ENCODE measurements at regions not wholly inside any gene's neighbourhood (a gene's known extent, or its start where the extent isn't known, plus 50 kb on each side); places are given as distances from the start of the nearest gene placed in this dataset.

DNA sequence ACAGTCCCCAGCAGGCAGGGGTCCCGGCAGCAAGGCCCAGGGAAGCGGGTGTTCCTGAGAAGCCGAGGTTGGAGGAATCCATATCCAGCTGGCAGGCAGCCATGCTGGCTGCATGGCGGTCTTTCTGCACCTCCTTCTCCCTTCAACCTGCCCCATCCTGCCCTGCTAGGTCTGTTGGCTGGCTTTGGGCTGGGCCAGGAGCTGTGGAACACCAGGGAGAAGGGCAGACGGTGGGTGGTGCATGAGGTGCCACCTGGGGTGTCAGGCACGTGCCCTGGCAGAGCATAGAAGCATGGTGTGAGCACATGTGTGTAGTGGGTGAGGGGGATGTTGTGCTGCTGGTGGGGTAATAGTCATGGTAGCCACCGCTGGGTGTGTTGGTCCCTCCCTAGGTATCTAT is 150.1 kb downstream of the PJA1 start:
- TF ChIP-seq CTCF (IDR thresholded peaks at IDR 0.05; ENCODE audit: insufficient read depth, missing control alignments): no peak
- no peak for DNase-seq (ENCODE audit: insufficient read length, low spot score)
- FAIRE-seq: no peak

- no peak for TF ChIP-seq CTCF (IDR thresholded peaks at IDR 0.05; ENCODE audit: insufficient read depth, missing control alignments)
- no peak for FAIRE-seq
- no peak for DNase-seq (ENCODE audit: insufficient read length, low spot score)
Measured at GRCh38 chrX:69014200-69014599, 151.1 kb downstream of the PJA1 start.

- no peak for FAIRE-seq
- TF ChIP-seq CTCF (IDR thresholded peaks at IDR 0.05; ENCODE audit: insufficient read depth, missing control alignments): no peak
- DNase-seq (ENCODE audit: insufficient read length, low spot score): no peak
Measured at GRCh38 chrX:69010339-69010738, 154.9 kb downstream of the PJA1 start.

GRCh38 chrX:69000877-69001276 is 164.4 kb downstream of the PJA1 start:
- FAIRE-seq (no peak), DNase-seq (ENCODE audit: insufficient read length, low spot score) (no peak)
- no peak for TF ChIP-seq CTCF (IDR thresholded peaks at IDR 0.05; ENCODE audit: insufficient read depth, missing control alignments)

- FAIRE-seq: no peak
- TF ChIP-seq CTCF (IDR thresholded peaks at IDR 0.05; ENCODE audit: insufficient read depth, missing control alignments): no peak
- no peak for DNase-seq (ENCODE audit: insufficient read length, low spot score)
Measured at GRCh38 chrX:68999931-69000330, 165.3 kb downstream of the PJA1 start.

DNA sequence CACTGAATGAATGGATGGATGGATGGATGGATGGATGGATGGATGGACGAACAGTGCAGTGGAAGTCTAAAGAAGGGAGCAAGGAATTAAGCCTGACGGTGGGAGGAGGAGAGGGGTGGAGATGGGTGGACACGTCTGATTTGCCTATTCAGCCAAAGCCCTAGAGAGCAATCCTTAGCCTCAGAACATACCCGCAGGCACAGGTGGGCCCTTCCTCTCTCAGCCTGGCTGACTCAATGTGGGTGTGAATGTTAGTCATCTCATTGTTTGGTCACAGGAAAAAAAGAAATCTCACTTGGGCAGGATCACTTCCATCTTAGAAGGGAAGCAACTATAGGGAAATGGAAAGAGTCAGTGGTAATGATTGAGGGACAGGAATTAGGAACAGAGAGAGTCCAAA is 165.9 kb downstream of the PJA1 start:
- FAIRE-seq (no peak), DNase-seq (ENCODE audit: insufficient read length, low spot score) (no peak)
- no peak for TF ChIP-seq CTCF (IDR thresholded peaks at IDR 0.05; ENCODE audit: insufficient read depth, missing control alignments)

- no peak for TF ChIP-seq CTCF (IDR thresholded peaks at IDR 0.05; ENCODE audit: insufficient read depth, missing control alignments)
- DNase-seq (ENCODE audit: insufficient read length, low spot score) (no peak), FAIRE-seq (no peak)
Measured at GRCh38 chrX:68998716-68999115, 166.5 kb downstream of the PJA1 start.
